Uterus (tissue), 2 donors: ENCODE measurements at regions not wholly inside any gene's neighbourhood (a gene's known extent, or its start where the extent isn't known, plus 50 kb on each side); places are given as distances from the start of the nearest gene placed in this dataset.

Experiments used
- CTCF ChIP-seq, 4 experiments: fragments of 200-600 bp in 2 of 4; fragments of 450-650 bp in 2 of 4; sonication (generic) in 2 of 4; IDR thresholded peaks; one replicate each; pipeline ENCODE4 v1.5.1; 2016 to 2019; ENCODE audit warnings: antibody characterized with exemption in 4 of 4, mild to moderate bottlenecking in 2 of 4, moderate library complexity in 1 of 4
- POLR2A ChIP-seq, 2 donors: fragments of 450-650 bp; IDR thresholded peaks; one replicate each; pipeline ENCODE4 v1.6.1; 2016; ENCODE audit warnings: antibody characterized with exemption in 2 of 2, mild to moderate bottlenecking in 1 of 2, moderate library complexity in 1 of 2

GRCh38 chr19:27971071-27971470 lies 1241.9 kb downstream of the UQCRFS1 start:
- TF ChIP-seq CTCF (IDR thresholded peaks at IDR 0.05) (no peak), POLR2A (IDR thresholded peaks at IDR 0.05) (no peak)
